A673 (cell line): ENCODE measurements at regions not wholly inside any gene's neighbourhood (a gene's known extent, or its start where the extent isn't known, plus 50 kb on each side); places are given as distances from the start of the nearest gene placed in this dataset.

Experiments
- EZH2 ChIP-seq: fragments of 200-600 bp; sonication (generic); IDR thresholded peaks from 2 replicates; pipeline ENCODE4 v1.6.1; 2017; ENCODE audit warnings: borderline replicate concordance, low read depth, mild to moderate bottlenecking, mixed read lengths, antibody characterized with exemption, low read length; ENCODE audit not compliant: poor library complexity, severe bottlenecking
- TF ChIP-seq, protein P1 (sequence below): fragments of 300-800, 200-600 bp; sonication (generic); conservative IDR thresholded peaks from 2 replicates; pipeline ENCODE4 v1.5.1; 2017; ENCODE audit warnings: low read depth, mild to moderate bottlenecking, antibody characterized with exemption, low read length, moderate library complexity, mixed read lengths

DNA sequence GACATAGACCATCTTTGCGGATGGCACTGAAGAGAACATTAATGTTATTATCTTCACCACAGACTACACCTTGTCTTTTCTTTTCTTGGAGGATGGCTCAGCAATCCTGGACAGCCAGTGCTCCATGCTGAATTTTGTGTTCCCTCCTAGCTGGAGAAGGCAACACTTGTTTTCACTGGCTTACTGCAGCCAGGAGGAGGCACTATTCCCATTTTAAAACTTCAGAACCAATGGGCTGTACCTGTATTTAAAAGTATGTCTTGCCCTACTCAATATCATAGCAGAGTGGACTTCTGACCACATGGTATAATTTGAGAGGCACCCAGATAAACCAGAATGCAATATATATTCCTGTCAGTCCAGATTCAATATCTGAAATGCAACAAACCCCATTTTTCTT, 53.3 kb upstream of the POGK start:
- TF ChIP-seq, protein P1, sequence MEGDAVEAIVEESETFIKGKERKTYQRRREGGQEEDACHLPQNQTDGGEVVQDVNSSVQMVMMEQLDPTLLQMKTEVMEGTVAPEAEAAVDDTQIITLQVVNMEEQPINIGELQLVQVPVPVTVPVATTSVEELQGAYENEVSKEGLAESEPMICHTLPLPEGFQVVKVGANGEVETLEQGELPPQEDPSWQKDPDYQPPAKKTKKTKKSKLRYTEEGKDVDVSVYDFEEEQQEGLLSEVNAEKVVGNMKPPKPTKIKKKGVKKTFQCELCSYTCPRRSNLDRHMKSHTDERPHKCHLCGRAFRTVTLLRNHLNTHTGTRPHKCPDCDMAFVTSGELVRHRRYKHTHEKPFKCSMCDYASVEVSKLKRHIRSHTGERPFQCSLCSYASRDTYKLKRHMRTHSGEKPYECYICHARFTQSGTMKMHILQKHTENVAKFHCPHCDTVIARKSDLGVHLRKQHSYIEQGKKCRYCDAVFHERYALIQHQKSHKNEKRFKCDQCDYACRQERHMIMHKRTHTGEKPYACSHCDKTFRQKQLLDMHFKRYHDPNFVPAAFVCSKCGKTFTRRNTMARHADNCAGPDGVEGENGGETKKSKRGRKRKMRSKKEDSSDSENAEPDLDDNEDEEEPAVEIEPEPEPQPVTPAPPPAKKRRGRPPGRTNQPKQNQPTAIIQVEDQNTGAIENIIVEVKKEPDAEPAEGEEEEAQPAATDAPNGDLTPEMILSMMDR: 0 out of 2 replicates have a peak, but pooled peaks have one; percentile 22
- no peak for TF ChIP-seq EZH2
